ENCODE measurements at regions not wholly inside any gene's neighbourhood (a gene's known extent, or its start where the extent isn't known, plus 50 kb on each side); places are given as distances from the start of the nearest gene placed in this dataset.
"Not testable (repeated sequence)": the region's sequence is repeated elsewhere in the genome, so short reads cannot be mapped to it uniquely, and the experiment has no call there.

- TF ChIP-seq, protein P1, sequence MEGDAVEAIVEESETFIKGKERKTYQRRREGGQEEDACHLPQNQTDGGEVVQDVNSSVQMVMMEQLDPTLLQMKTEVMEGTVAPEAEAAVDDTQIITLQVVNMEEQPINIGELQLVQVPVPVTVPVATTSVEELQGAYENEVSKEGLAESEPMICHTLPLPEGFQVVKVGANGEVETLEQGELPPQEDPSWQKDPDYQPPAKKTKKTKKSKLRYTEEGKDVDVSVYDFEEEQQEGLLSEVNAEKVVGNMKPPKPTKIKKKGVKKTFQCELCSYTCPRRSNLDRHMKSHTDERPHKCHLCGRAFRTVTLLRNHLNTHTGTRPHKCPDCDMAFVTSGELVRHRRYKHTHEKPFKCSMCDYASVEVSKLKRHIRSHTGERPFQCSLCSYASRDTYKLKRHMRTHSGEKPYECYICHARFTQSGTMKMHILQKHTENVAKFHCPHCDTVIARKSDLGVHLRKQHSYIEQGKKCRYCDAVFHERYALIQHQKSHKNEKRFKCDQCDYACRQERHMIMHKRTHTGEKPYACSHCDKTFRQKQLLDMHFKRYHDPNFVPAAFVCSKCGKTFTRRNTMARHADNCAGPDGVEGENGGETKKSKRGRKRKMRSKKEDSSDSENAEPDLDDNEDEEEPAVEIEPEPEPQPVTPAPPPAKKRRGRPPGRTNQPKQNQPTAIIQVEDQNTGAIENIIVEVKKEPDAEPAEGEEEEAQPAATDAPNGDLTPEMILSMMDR (IDR thresholded peaks at IDR 0.05; ENCODE audit: borderline replicate concordance, extremely low read depth, low read length, poor library complexity, severe bottlenecking), result not testable (repeated sequence)
- TF ChIP-seq EZH2 (IDR thresholded peaks at IDR 0.05; ENCODE audit: borderline replicate concordance, low read depth, low read length, severe bottlenecking), result not testable (repeated sequence)
Observed at GRCh38 chrX:153252378-153253129, 69.0 kb downstream of the PNMA6F start.

Data from DND-41 (cell line).